ENCODE measurements at regions not wholly inside any gene's neighbourhood (a gene's known extent, or its start where the extent isn't known, plus 50 kb on each side); places are given as distances from the start of the nearest gene placed in this dataset.

DNA sequence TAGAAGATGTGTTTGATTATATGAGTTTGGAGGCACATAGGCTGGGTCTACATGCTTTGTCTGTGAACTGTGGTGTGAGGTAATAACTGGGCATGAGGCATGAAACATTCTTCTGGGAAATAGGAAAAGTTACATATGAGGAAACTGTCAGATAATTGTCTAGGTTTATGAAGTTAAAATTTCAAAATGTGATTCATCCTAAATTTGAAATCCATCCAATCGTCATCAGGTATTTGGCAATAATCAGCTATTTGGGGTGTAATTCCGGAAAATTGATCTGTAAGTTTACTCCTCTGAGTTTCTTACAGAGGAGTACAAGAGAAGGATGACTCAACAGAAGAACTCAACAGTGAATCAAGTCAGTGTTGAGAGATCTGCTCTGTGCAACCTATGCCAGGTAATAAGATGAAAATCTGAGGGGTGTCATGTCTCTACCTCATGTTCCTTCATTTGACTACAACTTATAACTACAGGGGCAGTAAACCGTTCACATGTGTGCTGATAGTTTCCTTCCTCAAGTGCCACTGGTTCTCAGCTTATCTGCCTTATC lies 1171.6 kb upstream of the CDH18 start:
- TF ChIP-seq POLR2A (IDR thresholded peaks at IDR 0.05), result no peak
- TF ChIP-seq, protein P1, sequence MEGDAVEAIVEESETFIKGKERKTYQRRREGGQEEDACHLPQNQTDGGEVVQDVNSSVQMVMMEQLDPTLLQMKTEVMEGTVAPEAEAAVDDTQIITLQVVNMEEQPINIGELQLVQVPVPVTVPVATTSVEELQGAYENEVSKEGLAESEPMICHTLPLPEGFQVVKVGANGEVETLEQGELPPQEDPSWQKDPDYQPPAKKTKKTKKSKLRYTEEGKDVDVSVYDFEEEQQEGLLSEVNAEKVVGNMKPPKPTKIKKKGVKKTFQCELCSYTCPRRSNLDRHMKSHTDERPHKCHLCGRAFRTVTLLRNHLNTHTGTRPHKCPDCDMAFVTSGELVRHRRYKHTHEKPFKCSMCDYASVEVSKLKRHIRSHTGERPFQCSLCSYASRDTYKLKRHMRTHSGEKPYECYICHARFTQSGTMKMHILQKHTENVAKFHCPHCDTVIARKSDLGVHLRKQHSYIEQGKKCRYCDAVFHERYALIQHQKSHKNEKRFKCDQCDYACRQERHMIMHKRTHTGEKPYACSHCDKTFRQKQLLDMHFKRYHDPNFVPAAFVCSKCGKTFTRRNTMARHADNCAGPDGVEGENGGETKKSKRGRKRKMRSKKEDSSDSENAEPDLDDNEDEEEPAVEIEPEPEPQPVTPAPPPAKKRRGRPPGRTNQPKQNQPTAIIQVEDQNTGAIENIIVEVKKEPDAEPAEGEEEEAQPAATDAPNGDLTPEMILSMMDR (IDR thresholded peaks at IDR 0.05), result no peak
- no peak for TF ChIP-seq EP300 (IDR thresholded peaks at IDR 0.05)
- no peak for TF ChIP-seq POLR2AphosphoS5 (IDR thresholded peaks at IDR 0.05)

Data from stomach (tissue), 4 donors.